Lung microvascular endothelial cell (primary cell): ENCODE measurements at regions not wholly inside any gene's neighbourhood (a gene's known extent, or its start where the extent isn't known, plus 50 kb on each side); places are given as distances from the start of the nearest gene placed in this dataset.
A peak's percentile ranks its signal among the peaks of the same experiment; 100 is the strongest.
"Not testable (repeated sequence)": the region's sequence is repeated elsewhere in the genome, so short reads cannot be mapped to it uniquely, and the experiment has no call there.

ENCODE experiments used
- DNase-seq, 2 donors: peaks; one replicate each; pipeline versions ENCODE4 v3.0.0 to v3.0.0-alpha.2; 2010; ENCODE audit warnings: low read depth in 2 of 2

DNA sequence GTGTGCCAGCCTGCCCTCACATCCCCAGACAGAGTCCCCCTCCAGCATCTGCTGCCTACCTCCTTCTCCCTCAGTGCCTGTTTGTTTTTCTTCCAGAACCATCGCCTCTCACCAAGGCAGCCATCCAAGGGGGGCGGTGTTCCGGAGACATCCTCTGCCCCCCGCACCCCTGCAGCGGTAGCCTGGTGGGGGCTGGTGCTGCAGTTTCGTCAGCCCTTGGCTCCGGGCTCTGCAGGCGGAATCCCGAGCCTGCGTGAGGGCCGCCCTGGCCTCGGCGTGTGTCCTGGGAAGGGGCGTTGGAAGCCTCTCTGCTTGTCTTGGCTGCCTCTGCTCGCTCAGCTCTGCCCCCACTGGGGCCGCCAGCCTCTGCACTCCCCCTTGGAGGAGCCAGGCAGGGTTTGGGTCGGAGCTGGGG, 126.0 kb upstream of the CIBAR2 start:
- DNase-seq, result peak; percentile 53 to 59

DNA sequence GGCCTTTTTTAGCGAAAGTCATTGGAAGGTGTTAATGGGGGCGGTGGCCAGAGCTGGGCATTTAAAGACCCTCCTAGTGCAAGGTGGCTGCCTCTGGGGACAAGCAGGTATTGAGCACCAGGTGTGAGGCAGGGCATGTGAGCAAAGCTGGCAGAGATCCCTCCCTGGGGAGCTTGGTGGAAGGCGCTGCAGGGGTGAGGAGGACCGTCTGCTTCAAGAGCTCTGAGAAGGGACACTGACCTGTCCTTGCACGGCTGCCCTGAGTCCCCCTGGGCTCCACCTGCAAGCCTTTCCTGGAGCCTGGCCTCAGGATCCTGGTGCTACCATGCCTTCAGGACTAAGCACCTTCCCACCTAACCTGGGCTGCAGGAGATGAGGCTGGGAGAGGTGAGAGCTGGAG, 127.0 kb upstream of the CIBAR2 start:
- no peak for DNase-seq

DNA sequence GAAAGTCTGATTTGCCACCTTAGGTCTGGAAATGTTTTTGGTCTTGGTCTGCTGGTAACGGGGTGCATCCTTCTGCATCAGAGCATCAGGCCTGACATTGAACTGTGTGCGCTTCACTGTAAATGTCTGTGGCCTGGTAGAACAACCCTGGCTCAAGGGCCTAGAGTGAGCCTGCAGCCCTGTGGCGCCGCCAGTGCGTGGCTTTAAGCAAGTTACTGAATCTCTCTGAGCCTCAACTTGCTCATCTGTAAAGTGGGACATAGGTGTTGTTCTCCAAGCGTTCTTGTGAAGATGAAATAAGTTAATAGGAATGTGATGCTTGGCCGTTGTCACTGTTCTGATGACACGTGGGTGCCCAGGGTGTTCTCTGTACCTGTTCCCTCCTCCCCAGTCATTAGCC, 127.6 kb upstream of the CIBAR2 start:
- DNase-seq, result no peak

DNA sequence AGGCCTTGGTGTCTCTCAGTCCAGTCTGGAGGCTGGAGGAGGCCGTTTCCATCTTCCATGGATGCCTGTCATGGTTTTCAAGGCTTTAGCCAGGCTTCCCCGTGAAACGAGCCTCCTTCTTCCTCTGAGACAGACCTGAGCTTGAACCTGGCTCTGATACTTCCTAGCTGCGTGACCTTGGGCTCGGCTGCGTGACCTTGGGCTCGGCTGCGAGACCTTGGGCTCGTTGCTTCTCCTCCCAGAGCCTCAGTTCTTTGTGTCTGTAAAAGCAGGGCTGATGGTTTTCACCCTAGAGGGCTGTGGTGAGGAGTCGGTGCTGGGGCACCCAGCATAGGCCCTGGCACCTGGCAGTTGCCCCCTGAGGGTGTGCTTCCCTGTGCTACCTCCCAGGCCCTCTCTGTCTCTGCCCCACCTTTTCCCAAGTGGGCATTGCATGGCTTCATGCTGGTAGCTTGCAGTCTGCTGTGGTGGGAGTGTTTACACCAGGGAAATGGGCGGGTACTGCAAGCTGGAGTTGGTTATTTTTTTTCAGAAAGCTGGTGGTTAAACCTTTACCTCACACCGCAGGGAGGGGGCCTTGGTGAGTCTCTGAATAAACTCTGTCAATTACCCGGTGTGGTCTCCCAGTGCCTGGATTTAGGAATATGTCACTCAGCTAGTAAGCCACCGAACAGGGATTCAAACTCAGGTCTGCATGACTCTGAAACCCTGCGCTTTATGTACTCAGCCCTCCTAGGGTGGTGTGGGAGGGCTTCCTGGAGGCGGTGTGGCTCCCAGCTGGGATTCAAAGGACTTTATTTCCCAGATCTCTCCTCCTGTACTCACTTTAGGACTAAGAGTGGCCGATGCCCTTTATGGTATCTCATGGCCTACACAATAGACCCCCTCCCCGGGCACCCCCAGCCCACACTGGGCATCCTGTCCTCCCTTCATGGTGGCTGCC, 129.0 kb upstream of the CIBAR2 start:
- no peak for DNase-seq

DNA sequence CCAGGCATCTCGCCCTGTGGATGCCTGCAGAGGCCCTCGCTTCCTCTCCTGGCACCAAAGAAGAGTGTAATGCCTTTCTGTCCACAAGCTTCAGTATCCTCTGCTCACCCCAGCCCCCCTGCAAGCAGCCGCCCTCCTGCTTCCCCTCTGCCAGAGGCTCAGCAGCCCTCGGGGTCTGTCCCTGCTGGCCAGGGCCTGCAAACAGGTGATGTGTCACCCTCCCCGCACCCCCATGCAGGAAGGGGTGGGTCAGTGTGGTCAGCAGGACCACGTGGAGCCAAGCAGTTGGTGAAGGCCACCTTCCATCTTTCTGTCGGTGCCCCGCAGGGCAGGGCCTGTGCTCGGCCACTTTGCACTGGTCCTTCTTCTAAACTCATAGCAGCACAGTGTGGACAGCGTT, 129.9 kb upstream of the CIBAR2 start:
- DNase-seq, result no peak

DNA sequence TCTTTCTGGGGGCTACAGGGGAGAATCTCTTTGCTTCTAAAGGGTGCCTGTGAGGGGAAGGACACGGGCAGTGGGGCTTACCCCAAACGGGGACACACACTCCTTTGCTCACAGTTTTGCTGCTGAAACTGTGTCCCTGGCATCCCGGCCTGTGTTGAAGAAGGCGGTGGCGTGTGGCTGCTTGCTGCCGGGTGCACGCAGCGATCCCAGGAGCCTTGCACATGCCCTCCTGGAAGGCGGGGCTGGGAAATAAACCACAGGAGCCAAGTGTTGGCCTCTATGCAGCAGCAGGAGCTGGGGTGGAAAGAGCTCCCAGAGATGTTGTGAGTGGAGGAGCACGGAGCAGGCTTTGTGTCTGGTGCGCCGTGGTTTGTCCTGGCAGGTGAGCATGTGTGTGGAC, 131.0 kb upstream of the CIBAR2 start:
- DNase-seq, result no peak

DNA sequence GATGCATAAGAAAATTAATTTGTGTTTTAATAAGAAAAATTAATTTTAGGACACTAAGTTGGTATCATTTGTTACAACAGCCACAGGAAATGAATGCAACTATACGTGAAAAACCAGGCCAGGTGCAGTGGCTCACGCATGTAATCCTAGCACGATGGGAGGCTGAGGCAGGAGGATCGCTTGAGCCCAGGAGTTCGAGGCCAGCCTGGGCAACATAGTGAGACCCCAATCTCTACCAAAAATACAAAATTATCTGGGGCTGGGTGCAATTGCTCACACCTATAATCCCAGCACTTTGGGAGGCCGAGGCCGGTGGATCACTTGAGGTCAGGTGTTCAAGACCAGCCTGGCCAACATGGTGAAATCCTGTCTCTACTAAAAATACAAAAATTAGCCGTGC, 132.2 kb upstream of the CIBAR2 start:
- not testable (repeated sequence) for DNase-seq

DNA sequence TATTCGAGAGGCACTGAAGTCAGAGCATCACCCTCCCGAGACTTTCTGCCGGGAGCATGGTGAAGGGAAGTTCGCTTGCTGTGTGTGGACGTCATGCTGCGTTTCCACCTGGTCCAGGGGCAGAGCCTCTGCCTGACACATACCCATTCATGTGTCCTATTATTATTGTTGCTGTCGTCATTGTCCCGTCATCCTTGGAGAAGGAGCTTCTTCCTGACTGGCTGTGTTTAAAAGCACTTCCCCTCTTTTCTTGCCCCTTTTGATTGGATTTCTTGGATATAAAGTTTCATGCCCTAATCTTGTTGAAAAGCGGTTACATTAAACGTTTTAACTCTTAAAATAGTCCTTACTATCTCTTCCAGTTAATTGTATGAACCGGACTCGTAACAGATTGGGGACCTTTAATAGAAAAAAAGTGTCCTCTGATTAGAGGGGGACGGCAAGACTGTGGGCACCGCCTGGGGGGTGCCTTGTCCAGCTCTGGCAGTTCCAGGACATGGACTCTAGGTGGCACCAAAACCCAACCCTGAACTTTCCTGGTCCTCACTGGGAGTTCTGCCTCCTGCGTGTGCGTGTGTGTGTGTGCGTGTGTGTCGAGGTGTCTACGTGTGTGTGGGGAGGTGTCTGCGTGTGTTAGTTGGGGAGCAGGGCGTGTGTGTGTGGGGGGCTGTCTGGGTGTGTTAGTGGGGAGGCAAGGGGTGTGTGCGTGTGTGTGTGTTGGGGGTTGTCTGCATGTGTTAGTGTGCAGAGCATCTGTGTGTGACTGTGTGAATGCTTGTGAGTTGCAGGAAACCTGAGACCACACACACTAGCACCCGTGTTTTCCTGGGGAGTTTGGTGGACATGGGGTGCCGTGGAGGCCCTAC, 133.3 kb upstream of the CIBAR2 start:
- DNase-seq, result peak; percentile 66 to 79

DNA sequence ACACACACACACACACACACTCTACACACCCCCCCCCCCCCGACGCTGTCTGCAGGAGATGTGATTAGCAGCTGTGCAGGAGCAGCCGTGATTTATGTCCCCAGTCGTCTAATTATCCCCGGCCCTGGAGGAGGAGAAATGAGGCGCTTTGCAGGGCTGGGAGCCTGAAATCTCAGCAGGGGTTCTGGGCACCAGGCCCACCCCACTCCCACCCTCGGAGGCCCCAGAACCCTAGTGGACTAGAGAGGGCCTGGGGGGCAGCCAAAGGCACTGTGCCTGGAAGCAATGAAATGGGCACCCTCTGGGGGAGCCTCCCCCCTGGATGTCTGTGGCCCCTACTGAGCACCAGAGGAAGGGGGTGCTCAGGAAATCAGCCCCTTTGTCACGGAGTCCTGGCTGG, 134.2 kb upstream of the CIBAR2 start:
- DNase-seq, result no peak

DNA sequence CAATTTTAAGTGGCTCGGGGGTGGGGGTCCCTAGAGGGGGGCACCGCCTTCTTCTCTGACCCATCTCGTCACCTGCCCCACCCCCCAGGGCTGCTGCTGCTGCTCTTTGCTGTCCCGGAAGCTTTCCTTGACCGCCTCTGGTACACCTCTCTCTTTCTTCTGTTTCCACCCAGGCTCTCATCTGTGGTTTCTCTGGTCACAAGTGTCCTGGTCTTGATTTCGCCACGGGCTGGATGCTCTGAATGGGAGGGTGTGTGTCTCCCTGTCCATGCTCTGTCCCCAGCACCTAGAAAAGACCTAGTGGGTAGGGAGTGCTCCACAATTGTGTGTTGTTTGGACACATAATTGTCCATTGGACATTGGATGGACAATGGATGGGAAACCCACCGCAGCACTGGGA, 134.7 kb upstream of the CIBAR2 start:
- DNase-seq, result no peak

DNA sequence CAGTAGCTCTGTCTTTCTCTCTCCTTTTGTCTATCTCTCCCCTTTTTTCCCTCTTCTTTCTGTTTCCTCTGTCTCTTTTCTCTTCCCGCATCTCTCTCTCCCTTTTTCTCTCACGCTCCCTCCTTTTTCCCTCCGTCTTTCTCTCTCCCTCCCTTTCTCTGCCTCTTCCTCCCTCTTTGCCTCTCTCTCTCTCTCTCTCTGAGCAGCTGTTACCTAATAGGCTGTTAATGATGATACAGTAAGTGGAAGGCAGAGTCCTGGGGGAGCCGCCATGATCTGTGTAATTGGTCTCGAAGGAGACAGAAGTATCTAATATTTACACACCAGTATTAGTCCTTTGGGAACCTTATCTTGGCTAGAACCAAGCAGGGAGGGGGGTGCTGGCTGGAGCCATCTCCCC, 136.1 kb upstream of the CIBAR2 start:
- DNase-seq, result no peak

DNA sequence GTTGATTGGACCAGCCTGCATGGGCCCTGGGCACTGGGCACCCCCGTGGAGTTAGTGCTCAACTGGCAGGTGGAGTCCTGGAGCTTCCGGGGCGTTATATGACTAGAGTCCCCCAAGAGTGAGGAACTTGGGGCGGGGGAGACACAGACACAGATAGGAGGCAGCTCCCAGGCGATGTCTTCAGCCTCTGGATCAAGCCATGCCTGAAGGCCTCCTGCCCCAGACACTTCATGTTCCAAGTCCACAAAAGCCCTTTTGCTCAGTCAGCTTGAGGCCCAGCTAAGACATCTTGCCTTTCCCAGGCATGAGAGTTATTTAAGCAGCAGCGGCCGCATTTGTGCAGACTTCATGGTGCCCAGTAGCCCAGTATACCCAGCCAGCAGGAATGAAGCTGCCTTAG, 136.6 kb upstream of the CIBAR2 start:
- no peak for DNase-seq

DNA sequence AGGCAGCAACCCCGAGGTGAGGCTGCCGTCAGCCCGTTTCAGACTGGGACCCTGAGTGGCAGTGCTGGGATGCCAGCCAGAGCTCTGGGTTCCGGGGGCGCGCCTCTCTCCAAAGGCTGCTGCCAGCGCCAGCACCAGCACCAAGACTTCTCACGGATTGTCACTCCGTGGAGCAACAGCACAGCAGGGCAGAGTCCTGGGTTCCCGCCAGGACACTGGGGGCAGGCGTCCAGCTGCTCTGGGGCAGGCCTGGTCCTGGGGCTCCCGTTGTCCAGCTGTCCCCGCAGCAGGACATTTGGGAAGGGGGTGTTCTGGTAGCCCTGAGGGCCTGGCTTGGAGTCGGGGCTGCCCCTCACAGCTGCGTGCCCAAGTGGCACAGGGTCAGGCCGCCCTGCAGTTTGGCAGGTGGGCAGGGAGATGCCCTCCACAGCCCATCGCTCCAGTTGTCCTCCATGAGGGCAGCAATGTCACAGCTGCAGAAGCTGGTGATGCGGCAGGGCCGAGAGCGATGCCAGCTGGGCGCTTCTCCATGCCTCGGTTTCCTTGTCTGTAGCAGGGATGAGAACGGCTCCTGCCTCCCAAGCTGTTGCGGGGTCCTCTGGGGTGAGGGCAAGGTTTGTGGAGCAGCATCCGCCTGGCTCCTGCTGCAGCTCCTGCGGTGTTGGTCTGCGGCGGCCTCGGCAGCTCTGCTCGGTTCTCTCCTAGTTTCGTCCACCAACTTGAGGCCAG, 137.3 kb upstream of the CIBAR2 start:
- DNase-seq, result no peak

DNA sequence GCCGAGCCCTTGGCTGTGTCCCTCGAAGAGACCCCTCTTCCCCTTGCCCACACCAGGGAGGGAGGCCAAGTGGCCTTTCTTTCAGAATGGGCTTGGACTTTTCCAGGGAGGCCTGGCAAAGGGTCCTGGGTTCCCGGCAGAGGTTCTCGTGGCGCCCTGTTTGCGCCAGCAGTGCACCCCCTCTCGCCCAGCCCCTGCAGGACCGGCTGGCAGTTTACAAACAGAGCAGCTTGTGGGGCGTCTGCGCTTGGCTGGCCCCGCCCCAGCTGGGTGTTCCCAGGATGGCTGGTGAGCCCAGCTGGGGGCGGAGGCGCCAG, 137.8 kb upstream of the CIBAR2 start:
- no peak for DNase-seq

DNA sequence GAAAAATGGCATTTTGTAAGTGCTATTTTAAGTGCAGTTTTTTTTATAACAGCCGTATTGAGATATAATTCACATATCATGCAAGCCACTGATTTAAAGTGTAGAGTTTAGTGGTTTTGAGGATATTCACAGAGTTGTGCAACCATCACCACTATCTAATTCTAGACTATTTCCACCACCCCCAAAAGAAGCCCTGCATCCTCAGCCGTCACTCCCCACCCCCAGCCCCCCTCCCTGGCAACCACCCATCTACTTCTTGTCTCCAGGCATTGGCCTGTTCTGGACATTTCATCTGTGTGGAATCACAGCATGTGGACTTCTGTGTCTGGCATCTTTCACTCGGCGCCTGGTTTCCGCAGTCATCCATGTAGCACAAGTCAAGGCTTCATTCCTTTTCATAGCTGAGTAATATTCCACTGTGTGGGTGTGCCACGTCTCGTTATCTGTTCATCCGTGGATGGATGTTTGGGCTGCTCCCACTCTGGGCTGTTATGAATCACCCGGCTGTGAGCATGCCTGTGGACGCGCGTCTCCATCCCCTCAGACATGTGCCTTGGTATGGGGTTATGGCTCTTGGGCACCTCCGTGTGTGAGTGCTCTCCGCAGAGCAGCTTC, 138.4 kb upstream of the CIBAR2 start:
- DNase-seq, result no peak

DNA sequence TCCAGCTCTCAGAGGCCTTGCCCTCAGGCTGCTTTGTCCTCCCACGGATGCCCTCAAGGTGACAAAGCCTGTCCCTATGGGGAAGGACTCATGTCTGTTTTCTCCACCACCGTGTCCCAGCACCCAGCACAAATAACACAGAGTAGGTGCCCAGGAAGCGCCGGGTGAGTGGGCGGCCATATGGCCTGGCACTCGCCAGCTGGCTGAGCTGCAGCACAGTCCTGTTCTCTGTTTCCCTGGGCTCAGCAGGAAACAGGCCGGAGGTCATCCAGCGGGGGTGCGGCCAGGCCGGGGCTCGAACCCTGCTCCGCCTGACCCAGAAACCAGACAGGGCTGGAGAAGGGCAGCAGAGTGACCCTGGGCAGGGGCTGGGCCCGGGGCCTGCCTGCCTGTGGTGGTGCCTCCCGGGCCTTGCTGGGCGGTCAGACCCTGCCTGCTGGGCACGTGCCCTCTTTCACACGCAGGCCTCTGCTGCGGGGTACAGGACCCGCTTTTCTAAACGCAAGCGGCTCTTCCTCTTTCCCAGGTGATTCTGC, 139.0 kb upstream of the CIBAR2 start:
- no peak for DNase-seq

DNA sequence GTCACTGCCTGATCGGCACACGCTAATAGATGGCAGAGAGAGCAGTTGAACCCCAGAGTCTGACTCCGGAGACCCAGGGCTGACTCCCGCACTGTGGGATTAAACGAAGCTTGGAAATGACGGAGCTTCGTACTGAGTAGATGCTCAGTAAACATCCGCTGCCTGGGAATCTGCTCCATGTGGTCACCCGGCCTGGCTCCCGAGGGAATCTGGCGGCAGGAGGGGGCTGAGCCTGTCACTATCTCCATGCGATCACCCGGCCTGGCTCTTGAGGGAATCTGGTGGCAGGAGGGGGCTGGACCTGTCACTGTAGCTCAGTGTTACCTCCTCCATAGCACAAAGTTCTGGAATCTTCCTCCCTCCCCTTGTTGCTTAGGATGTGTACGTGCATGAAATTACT, 139.7 kb upstream of the CIBAR2 start:
- no peak for DNase-seq

DNA sequence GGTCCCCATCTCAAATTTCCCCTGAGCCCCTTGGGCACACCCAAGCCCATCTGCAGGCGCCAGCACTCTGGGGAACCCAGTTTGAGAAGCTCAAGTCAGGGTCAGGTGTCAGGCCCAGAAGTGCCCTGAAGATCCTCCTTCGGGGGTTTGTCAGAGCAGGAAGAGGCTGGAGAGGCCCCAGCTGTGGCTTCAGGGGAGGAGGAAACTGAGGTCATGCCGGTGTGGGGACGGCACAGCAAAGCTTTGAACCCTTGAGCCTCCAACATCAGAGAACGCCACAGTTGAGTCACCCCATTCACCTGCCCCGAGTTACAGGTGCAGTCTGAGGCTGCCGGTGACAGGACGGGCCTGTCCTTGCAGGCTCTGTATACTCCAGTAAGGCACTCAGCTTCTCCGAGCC, 140.2 kb upstream of the CIBAR2 start:
- no peak for DNase-seq

DNA sequence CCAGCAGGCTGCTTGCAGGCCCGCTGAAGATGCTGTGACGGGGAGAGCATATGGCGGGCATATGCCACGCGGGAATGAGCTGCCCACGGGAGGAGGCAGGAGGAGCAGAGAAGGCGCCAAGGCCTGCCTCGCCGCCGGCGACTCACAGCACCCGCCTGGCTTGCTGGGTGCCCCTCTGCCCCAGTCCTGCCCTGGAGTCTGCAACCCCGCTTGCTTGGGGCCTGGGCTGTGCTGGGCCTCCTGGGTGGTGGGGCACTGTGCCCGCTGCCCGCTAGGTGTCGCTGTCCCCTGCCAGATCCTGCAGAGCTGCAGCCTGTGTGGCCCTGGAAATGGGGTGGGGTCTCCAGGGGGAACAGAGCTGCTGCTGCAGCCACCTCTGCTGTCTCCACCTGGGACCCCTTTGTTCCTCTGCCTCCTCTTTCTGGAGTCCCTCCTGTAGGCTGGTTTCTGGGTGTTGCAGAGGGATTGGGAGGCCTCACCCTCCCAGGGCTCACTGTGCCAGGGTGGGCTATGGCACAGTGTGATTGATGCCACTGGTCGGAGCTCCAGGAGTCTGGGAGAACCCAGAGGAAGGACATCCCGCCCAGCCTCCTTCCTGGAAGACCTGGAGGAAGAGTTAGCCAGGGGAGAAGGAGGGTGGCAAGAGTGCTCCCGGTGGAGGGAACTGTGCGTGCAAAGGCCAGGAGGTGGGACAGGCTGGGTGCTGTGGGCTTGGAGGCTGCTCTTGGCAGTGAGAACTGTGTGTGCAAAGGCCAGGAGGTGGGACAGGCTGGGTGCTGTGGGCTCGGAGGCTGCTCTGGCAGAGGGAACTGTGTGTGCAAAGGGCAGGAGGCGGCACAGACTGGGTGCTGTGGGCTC, 141.0 kb upstream of the CIBAR2 start:
- peak; percentile 37 to 61 for DNase-seq

DNA sequence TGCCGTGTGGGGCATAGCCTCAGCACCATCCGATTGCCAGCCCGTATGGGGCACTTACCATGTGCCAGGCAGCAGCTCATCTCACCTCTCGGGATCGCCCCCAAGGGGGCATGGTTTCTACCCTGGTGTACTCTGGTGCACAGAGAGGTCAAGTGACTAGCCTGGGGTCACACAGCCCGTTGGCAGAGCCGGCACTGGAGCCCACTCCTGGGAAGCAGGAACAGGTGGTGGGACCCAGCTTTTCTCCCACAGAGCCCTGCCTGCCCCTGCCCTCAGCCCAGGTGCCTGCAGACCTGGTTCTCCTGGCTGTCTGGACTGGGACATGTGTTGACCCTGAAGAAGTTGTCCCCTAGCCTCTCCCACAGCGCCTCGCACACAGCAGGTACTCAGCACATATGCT, 141.8 kb upstream of the CIBAR2 start:
- no peak for DNase-seq
